ENCODE measurements at regions not wholly inside any gene's neighbourhood (a gene's known extent, or its start where the extent isn't known, plus 50 kb on each side); places are given as distances from the start of the nearest gene placed in this dataset.

DNA sequence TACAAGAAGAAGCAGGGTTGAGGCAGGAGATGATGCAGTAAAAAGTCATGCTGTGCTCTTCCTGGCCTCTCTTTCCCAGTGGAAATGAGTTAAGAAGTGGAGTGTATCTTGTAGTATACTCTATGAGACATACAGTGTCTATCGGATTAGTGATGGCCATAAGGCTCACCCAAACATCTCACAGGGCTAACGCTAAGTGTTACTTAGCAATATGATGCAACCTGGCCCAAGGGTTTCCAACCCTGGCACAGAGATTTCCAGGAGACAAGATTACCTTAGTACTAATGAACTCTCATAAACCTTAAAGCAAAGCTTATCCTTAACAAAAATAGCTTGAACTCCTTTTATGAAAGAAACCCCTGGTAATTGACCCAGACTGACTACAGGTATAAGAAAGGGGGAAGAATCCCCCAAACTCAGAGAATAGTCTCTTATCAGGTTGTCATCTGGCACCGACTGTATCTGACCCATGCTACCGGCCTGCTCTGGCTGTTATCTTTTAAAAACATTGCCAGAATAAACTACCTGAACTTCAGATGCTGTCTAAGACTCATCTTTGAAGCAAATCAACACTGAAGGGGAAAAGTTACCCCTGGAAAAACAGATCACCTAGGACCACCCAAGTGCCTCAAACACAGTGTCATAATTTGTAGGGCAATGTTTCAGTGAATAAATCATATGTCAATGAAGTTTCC, 1002.0 kb downstream of the REEP3 start:
- no peaks in the 10 kb centered on the region for H3K36me3 Mint-ChIP-seq (ENCODE audit: low read depth)
- no peaks in the 10 kb centered on the region for H3K4me1 Mint-ChIP-seq (ENCODE audit: low read depth)
- H3K4me3 Mint-ChIP-seq (ENCODE audit: unreplicated experiment) = no peak overlapping the region
- H3K27me3 Mint-ChIP-seq (ENCODE audit: low read depth) = no peaks in the 10 kb centered on the region
- no peaks in the 10 kb centered on the region for H3K9me3 Mint-ChIP-seq (ENCODE audit: low read depth)
- no peak overlapping the region for H3K27ac Mint-ChIP-seq (ENCODE audit: unreplicated experiment)
- TF ChIP-seq, protein P1, sequence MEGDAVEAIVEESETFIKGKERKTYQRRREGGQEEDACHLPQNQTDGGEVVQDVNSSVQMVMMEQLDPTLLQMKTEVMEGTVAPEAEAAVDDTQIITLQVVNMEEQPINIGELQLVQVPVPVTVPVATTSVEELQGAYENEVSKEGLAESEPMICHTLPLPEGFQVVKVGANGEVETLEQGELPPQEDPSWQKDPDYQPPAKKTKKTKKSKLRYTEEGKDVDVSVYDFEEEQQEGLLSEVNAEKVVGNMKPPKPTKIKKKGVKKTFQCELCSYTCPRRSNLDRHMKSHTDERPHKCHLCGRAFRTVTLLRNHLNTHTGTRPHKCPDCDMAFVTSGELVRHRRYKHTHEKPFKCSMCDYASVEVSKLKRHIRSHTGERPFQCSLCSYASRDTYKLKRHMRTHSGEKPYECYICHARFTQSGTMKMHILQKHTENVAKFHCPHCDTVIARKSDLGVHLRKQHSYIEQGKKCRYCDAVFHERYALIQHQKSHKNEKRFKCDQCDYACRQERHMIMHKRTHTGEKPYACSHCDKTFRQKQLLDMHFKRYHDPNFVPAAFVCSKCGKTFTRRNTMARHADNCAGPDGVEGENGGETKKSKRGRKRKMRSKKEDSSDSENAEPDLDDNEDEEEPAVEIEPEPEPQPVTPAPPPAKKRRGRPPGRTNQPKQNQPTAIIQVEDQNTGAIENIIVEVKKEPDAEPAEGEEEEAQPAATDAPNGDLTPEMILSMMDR (IDR thresholded peaks at IDR 0.05) = no peak
- no peak for DNase-seq (ENCODE audit: low spot score)

DNA sequence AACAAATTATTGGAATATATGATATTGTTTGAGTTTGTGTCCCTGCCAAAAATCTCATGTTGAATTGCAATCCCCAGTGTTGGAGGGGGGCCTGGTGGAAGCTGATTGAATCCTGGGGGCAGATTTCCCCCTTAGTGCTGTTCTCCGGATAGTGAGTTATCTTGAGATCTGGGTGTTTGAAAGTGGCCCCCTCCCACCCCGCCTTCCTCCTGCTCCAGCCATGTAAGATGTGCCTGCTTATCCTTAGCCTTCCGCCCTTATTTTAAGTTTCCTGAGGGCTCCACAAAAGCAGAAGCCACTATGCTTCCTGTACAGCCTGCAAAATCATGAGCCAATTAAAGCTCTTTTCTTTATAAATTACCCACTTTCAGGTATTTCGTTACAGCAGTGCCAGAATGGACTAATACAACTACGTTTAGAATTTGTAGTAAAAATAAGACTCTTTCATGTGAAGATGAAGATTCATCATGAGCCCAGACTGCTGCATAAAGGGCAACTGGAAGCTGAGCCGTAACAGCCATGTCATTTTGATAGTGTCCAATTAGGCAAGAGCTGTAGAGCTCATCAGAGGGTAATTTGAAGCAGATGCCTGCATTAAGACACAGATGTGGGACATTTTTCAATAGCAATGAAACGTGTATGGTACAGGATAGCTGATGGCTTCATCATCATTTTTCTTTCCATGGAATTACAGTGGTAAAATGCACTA, 1007.2 kb downstream of the REEP3 start:
- Mint-ChIP-seq H3K9me3 (ENCODE audit: low read depth) (no peaks in the 10 kb centered on the region), H3K36me3 (ENCODE audit: low read depth) (no peaks in the 10 kb centered on the region), H3K4me3 (ENCODE audit: unreplicated experiment) (no peak overlapping the region), H3K27ac (ENCODE audit: unreplicated experiment) (no peak overlapping the region), H3K4me1 (ENCODE audit: low read depth) (no peaks in the 10 kb centered on the region), H3K27me3 (ENCODE audit: low read depth) (peaks cover 2% of the 10 kb centered on the region)
- no peak for DNase-seq (ENCODE audit: low spot score)
- TF ChIP-seq, protein P1 (IDR thresholded peaks at IDR 0.05) = no peak

DNA sequence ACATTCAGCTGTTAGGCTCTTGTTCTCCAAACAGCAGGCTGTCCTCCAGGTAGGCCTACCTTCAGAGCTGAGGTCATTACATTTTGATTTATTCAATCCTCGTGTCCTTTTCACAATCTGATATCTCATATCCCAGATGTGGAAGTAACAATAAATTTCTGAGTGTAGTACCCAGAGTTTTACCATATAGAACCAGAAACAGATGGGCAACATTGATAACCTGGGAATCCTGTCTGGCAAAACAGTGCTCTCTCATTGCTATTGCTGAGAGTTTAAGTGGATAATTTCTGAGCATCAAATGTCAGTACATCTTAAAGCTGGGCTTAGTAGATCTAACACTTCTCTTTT, 1007.8 kb downstream of the REEP3 start:
- Mint-ChIP-seq H3K27ac (ENCODE audit: unreplicated experiment) (no peak overlapping the region), H3K27me3 (ENCODE audit: low read depth) (peaks cover 2% of the 10 kb centered on the region), H3K4me3 (ENCODE audit: unreplicated experiment) (no peak overlapping the region), H3K36me3 (ENCODE audit: low read depth) (no peaks in the 10 kb centered on the region), H3K9me3 (ENCODE audit: low read depth) (no peaks in the 10 kb centered on the region), H3K4me1 (ENCODE audit: low read depth) (no peaks in the 10 kb centered on the region)
- TF ChIP-seq, protein P1 (IDR thresholded peaks at IDR 0.05) = no peak
- no peak for DNase-seq (ENCODE audit: low spot score)

DNA sequence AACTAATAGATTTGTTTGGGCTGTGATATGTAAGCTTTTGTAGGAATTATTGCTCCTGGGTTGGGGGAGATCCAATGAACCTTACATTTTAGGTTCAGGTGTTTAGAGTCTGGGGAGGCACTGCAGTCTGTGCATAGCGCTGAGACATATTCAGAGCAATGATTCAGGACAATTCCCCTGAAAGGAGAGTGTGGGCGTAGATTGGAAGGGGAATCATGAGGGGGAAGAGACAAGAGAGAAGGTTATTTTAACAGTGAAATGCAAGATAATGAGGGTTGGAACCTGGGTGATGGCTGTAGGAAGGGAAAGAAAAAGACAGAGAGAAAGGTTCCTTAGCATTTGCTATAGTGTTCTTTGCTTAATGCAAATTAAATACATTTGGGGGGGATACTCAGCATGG, 1013.4 kb downstream of the REEP3 start:
- peaks cover under 1% of the 10 kb centered on the region for H3K27me3 Mint-ChIP-seq (ENCODE audit: low read depth)
- H3K4me3 Mint-ChIP-seq (ENCODE audit: unreplicated experiment) = no peak overlapping the region
- H3K27ac Mint-ChIP-seq (ENCODE audit: unreplicated experiment) = no peak overlapping the region
- H3K36me3 Mint-ChIP-seq (ENCODE audit: low read depth) = no peaks in the 10 kb centered on the region
- no peak for DNase-seq (ENCODE audit: low spot score)
- no peaks in the 10 kb centered on the region for H3K9me3 Mint-ChIP-seq (ENCODE audit: low read depth)
- no peaks in the 10 kb centered on the region for H3K4me1 Mint-ChIP-seq (ENCODE audit: low read depth)
- TF ChIP-seq, protein P1 (IDR thresholded peaks at IDR 0.05) = no peak

DNA sequence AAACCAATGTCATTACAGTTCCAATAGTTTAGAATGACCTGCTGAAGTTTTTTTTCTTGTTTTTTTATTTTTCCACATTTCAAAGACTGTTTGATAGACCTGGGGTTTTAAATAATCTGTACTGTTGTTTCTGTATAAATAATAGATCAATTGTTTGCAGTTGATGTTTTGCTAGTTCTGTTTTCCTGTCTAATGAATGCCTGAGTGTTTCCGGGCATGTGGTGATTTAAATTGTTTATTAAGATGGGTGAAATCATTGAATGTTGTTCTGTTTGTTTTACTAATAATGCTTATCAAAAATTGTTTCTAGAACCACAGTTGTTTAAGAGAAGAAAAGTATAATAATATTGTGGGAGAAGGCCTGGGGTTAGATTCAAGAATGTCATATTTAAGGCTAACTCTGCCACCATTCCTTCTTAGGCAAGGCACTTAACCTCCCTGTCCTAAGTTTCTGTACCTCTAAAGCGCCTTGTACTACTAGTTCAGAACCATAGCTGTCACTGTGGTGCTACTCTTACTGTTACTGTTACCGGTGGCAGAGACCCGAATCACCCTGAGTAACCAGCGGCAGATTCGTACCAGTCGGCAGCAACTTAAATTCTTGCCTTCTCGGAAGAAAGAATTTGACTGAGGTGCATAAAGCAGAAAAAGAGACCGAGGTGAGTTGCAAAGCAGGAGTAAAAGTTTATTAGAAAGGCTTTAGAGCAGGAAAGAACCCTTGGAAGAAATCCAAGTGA, 1014.1 kb downstream of the REEP3 start:
- no peaks in the 10 kb centered on the region for H3K36me3 Mint-ChIP-seq (ENCODE audit: low read depth)
- DNase-seq (ENCODE audit: low spot score) = no peak
- TF ChIP-seq, protein P1 (IDR thresholded peaks at IDR 0.05) = no peak
- no peaks in the 10 kb centered on the region for H3K9me3 Mint-ChIP-seq (ENCODE audit: low read depth)
- no peak overlapping the region for H3K27ac Mint-ChIP-seq (ENCODE audit: unreplicated experiment)
- no peaks in the 10 kb centered on the region for H3K27me3 Mint-ChIP-seq (ENCODE audit: low read depth)
- H3K4me3 Mint-ChIP-seq (ENCODE audit: unreplicated experiment) = no peak overlapping the region
- no peaks in the 10 kb centered on the region for H3K4me1 Mint-ChIP-seq (ENCODE audit: low read depth)
